Vagina (tissue), 2 donors: ENCODE measurements at regions not wholly inside any gene's neighbourhood (a gene's known extent, or its start where the extent isn't known, plus 50 kb on each side); places are given as distances from the start of the nearest gene placed in this dataset.

ENCODE experiments used
- POLR2A ChIP-seq, 2 donors: fragments of 450-650 bp; IDR thresholded peaks; one replicate each; pipeline ENCODE4 v1.6.1; 2017; ENCODE audit warnings: antibody characterized with exemption in 2 of 2, mild to moderate bottlenecking in 2 of 2, moderate library complexity in 2 of 2
- POLR2AphosphoS5 ChIP-seq, 2 donors: sonication (generic); formaldehyde crosslinking; IDR thresholded peaks; one replicate each; pipeline ENCODE4 v1.9.0; 2017; ENCODE audit warnings: antibody characterized with exemption in 2 of 2, mild to moderate bottlenecking in 2 of 2, low read depth in 1 of 2; ENCODE audit not compliant: insufficient read depth in 1 of 2
- TF ChIP-seq, protein P1 (sequence below), 3 experiments: fragments of 450-650 bp in 2 of 3; fragments of 200-600 bp in 1 of 3; sonication (generic) in 1 of 3; IDR thresholded peaks; one replicate each; pipeline ENCODE4 v1.5.1; 2017 to 2019; ENCODE audit warnings: antibody characterized with exemption in 3 of 3, mild to moderate bottlenecking in 2 of 3, moderate library complexity in 2 of 3

GRCh38 chrX:1041091-1041490, 171.4 kb downstream of the CRLF2 start:
- TF ChIP-seq, protein P1, sequence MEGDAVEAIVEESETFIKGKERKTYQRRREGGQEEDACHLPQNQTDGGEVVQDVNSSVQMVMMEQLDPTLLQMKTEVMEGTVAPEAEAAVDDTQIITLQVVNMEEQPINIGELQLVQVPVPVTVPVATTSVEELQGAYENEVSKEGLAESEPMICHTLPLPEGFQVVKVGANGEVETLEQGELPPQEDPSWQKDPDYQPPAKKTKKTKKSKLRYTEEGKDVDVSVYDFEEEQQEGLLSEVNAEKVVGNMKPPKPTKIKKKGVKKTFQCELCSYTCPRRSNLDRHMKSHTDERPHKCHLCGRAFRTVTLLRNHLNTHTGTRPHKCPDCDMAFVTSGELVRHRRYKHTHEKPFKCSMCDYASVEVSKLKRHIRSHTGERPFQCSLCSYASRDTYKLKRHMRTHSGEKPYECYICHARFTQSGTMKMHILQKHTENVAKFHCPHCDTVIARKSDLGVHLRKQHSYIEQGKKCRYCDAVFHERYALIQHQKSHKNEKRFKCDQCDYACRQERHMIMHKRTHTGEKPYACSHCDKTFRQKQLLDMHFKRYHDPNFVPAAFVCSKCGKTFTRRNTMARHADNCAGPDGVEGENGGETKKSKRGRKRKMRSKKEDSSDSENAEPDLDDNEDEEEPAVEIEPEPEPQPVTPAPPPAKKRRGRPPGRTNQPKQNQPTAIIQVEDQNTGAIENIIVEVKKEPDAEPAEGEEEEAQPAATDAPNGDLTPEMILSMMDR (IDR thresholded peaks at IDR 0.05), result no peak
- no peak for TF ChIP-seq POLR2A (IDR thresholded peaks at IDR 0.05)
- no peak for TF ChIP-seq POLR2AphosphoS5 (IDR thresholded peaks at IDR 0.05; ENCODE audit: insufficient read depth in 1 of 2, low read depth in 1 of 2)
